SJCRH30 (cell line): ENCODE measurements at regions not wholly inside any gene's neighbourhood (a gene's known extent, or its start where the extent isn't known, plus 50 kb on each side); places are given as distances from the start of the nearest gene placed in this dataset.

Source experiments
- DNase-seq, 2 experiments: peaks; one replicate each; pipeline ENCODE4 v3.0.0-alpha.2; 2015 to 2020
- H3K27ac ChIP-seq: fragments of 250-450 bp; sonication (Bioruptor Pico); 2 replicates; pipeline ENCODE4 v1.5.1; 2020; ENCODE audit warnings: mild to moderate bottlenecking, moderate library complexity
- H3K27me3 ChIP-seq: fragments of 250-450 bp; sonication (Bioruptor Pico); 2 replicates; pipeline ENCODE4 v1.5.1; 2020; ENCODE audit warnings: mild to moderate bottlenecking, moderate library complexity
- H3K36me3 ChIP-seq: fragments of 250-450 bp; sonication (Bioruptor Pico); 2 replicates; pipeline ENCODE4 v1.5.1; 2020; ENCODE audit warnings: mild to moderate bottlenecking, moderate library complexity
- H3K4me1 ChIP-seq: fragments of 250-450 bp; sonication (Bioruptor Pico); 2 replicates; pipeline ENCODE4 v1.5.1; 2020; ENCODE audit warnings: mild to moderate bottlenecking, moderate library complexity
- H3K4me3 ChIP-seq: fragments of 250-450 bp; sonication (Bioruptor Pico); 2 replicates; pipeline ENCODE4 v1.5.1; 2020; ENCODE audit warnings: mild to moderate bottlenecking, moderate library complexity
- H3K9me3 ChIP-seq: fragments of 250-450 bp; sonication (Bioruptor Pico); replicated peaks from 2 replicates; pipeline ENCODE4 v1.5.1; 2020; ENCODE audit warnings: mild to moderate bottlenecking, moderate library complexity

GRCh38 chr19:31664997-31665396 is 315.8 kb upstream of the TSHZ3 start:
- H3K27me3 ChIP-seq = no peaks in the 10 kb centered on the region
- H3K27ac ChIP-seq = no peak overlapping the region
- no peak overlapping the region for H3K4me3 ChIP-seq

DNA sequence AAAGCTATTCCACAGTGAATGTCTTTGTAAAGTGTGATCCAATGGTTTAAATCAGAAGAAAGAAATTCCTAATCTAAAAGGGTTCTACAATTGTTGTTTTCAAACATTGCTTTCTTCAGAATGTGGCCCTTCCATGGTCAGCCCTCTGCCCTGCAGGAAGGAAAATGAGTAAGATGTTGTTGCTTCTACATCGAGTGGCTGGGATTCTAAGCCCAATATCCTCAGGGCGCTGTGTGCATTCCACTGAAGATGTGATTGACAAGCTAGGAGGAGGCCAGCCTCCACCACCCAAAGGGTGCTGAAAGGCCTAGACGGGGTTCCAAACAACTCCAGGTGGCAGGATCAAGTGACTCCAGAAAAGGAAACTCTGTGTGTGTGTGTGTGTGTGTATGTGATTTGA is 316.9 kb upstream of the TSHZ3 start:
- Histone ChIP-seq H3K36me3 (no peaks in the 10 kb centered on the region), H3K4me3 (no peak overlapping the region), H3K27me3 (no peaks in the 10 kb centered on the region), H3K27ac (no peak overlapping the region), H3K9me3 (no peaks in the 10 kb centered on the region; the same call in 1 of the 2 replicates), H3K4me1 (peaks cover 8% of the 10 kb centered on the region)
- DNase-seq = no peak

More at GRCh38 chr19:31664997-31665396, 315.8 kb upstream of the TSHZ3 start:
- Histone ChIP-seq H3K9me3 (no peaks in the 10 kb centered on the region; the same call in 1 of the 2 replicates), H3K36me3 (no peaks in the 10 kb centered on the region), H3K4me1 (peaks cover 19% of the 10 kb centered on the region)
- no peak for DNase-seq

DNA sequence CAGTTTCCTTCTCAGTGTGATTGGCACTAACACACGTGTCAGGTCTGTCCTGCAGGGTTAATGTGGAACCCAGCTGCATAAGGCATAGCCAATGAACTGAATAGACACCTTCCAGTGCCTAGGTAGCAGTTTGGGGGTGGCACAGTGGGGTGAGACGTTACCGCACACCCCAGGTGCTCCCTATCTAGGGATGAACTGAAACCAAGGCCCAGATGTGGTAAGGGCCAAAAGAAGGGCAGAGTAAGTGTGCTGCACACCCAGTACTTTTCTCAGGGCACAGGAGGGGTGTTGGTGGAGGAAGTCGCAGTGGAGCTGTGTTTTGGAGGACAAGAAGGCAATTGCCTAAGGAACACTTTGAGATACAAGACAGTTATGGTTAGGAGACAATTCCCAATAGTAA is 317.9 kb upstream of the TSHZ3 start:
- Histone ChIP-seq H3K4me1 (no peaks in the 10 kb centered on the region), H3K27ac (no peak overlapping the region), H3K4me3 (no peak overlapping the region), H3K36me3 (no peaks in the 10 kb centered on the region), H3K27me3 (no peaks in the 10 kb centered on the region), H3K9me3 (no peaks in the 10 kb centered on the region; the same call in 1 of the 2 replicates)
- no peak for DNase-seq

GRCh38 chr19:31668921-31669320 is 319.7 kb upstream of the TSHZ3 start:
- no peaks in the 10 kb centered on the region for H3K4me1 ChIP-seq
- no peak overlapping the region for H3K4me3 ChIP-seq
- H3K9me3 ChIP-seq = no peaks in the 10 kb centered on the region; the same call in 1 of the 2 replicates
- H3K27me3 ChIP-seq = no peaks in the 10 kb centered on the region
- no peak for DNase-seq
- H3K27ac ChIP-seq = no peak overlapping the region
- no peaks in the 10 kb centered on the region for H3K36me3 ChIP-seq

GRCh38 chr19:31670931-31671330 is 321.7 kb upstream of the TSHZ3 start:
- DNase-seq = no peak
- Histone ChIP-seq H3K36me3 (no peaks in the 10 kb centered on the region), H3K4me1 (peaks cover 8% of the 10 kb centered on the region), H3K27ac (no peak overlapping the region), H3K4me3 (no peak overlapping the region), H3K27me3 (no peaks in the 10 kb centered on the region), H3K9me3 (no peaks in the 10 kb centered on the region)

GRCh38 chr19:31671411-31672035 is 322.3 kb upstream of the TSHZ3 start:
- Histone ChIP-seq H3K36me3 (no peaks in the 10 kb centered on the region), H3K4me1 (peaks cover 8% of the 10 kb centered on the region), H3K27ac (no peak overlapping the region), H3K4me3 (no peak overlapping the region), H3K27me3 (no peaks in the 10 kb centered on the region), H3K9me3 (no peaks in the 10 kb centered on the region)
- no peak for DNase-seq

DNA sequence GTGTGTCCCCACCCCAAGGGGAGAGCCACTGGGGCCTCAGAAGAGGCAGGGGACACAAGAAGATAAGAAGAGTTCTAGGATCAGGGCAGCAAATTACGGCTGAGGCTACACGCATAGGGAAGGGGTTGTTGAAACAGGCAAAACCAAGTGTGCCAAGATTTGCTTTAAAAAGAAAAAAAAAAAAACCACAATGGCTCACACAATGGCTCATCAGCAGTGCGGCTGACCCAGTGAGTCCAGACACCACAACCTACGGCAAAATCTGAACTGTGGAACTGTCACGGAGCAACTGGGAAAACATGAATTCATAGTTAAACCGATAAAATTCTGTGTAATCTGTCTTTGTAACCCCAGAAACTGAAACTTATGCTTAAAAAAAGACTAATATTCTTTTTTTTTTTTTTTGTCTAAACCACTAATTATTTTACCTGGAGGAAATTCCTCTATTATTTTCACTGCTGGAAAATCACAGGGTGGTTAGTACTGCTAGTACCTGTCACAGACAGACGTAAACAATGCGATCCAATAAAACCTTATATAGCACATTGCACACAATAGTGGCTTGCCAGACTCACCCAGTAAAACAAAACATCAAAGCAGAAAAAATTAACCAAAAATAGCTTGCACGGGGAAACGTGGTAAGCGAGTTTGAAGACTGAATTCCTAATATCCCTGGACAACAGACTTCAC is 325.4 kb upstream of the TSHZ3 start:
- no peak for DNase-seq
- Histone ChIP-seq H3K27me3 (no peaks in the 10 kb centered on the region), H3K9me3 (peaks cover 6% of the 10 kb centered on the region; the same call in 1 of the 2 replicates), H3K4me3 (no peak overlapping the region), H3K4me1 (peaks cover 8% of the 10 kb centered on the region), H3K36me3 (no peaks in the 10 kb centered on the region), H3K27ac (no peak overlapping the region; the same call in 1 of the 2 replicates)

GRCh38 chr19:31675193-31675913 is 326.1 kb upstream of the TSHZ3 start:
- Histone ChIP-seq H3K27ac (peak overlapping the region; percentile 21), H3K27me3 (no peaks in the 10 kb centered on the region), H3K4me3 (no peak overlapping the region), H3K36me3 (no peaks in the 10 kb centered on the region), H3K9me3 (peaks cover 6% of the 10 kb centered on the region; the same call in 1 of the 2 replicates), H3K4me1 (peaks cover 8% of the 10 kb centered on the region)
- peak; percentile 17 to 36 for DNase-seq

DNA sequence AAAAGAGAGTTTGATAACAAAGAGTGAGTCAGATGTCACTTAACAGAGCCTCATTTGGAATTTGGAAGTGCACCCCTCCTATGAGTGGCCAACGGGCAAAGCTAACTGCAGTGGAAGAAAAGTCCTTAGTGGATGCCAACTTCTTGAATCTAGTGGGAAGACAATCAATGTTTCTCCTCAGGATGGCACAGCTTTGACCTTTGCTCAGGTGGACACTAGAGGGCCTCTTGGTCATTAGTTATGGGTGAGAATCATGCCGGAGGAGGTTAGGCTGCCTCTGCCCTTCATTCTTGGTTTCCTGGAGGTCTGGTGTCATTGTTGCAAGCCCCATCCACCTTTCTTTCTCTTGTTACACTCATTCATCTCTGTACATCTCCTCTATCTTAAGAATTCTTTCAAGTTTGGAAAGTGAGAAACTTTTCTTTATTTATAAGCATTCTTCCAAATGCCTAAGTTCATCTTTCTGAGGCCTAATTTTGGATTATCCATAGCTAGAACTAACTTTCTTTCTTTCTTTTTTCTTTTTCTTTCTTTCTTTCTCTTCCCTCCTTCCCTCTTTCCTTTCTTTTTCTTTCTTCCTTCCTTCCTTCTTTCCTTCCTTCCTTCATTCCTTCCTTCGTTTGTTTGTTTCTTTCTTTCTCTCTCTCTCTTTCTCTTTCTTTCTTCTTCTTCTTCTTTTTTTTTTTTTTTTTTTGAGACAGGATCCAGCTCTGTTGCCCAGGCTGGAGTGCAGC is 327.2 kb upstream of the TSHZ3 start:
- Histone ChIP-seq H3K4me1 (peaks cover 8% of the 10 kb centered on the region), H3K9me3 (peaks cover 6% of the 10 kb centered on the region; the same call in 1 of the 2 replicates), H3K27me3 (no peaks in the 10 kb centered on the region), H3K4me3 (no peak overlapping the region), H3K36me3 (no peaks in the 10 kb centered on the region), H3K27ac (no peak overlapping the region)
- peak in 1 of 2 experiments; percentile 36 for DNase-seq

DNA sequence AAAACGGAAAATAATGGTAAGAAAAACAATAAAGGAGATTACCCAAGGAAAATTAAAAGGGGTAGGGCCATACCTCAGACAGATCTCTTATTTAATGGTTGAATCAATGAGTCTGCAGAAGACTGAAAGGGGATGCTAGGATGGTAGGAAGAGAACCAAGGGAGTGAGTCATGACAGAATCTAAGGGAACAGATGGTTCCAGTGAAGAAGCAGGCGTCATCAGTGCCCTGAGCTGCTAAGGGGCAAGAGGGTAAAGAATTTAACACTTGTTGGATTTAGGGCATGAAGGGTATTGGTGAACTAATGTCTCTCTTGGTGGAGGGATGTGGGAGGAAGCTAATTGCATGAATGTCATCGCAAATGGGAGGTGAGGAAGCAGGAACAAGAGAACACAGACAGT is 329.2 kb upstream of the TSHZ3 start:
- H3K9me3 ChIP-seq = peaks cover 6% of the 10 kb centered on the region; the same call in 1 of the 2 replicates
- DNase-seq = peak in 1 of 2 experiments; percentile 40
- no peak overlapping the region for H3K27ac ChIP-seq

DNA sequence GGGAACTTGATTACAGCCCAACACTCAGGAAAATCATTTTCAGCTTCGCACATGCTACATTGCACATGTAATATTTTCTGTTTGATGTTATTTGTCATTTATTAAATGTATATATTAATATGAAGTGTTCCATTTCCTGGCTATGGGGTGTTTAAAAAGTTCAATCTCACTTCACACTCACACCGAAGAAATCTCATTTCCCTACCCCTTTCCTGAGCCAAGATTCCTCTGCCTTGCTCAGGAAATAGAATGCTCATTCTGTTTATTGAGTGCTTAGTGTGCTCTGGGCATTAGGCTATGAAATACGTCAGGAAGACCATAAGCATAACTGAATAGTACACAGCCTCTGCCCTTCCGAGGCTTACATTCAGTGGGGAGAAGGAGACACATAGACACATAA is 331.9 kb upstream of the TSHZ3 start:
- Histone ChIP-seq H3K36me3 (no peaks in the 10 kb centered on the region), H3K4me1 (peaks cover 3% of the 10 kb centered on the region; the same call in 1 of the 2 replicates), H3K27ac (no peak overlapping the region), H3K27me3 (no peaks in the 10 kb centered on the region), H3K9me3 (peaks cover 14% of the 10 kb centered on the region; the same call in 1 of the 2 replicates), H3K4me3 (no peak overlapping the region)
- no peak for DNase-seq

More for the DNA sequence above, 329.2 kb upstream of the TSHZ3 start:
- H3K36me3 ChIP-seq = no peaks in the 10 kb centered on the region
- H3K4me1 ChIP-seq = peaks cover 8% of the 10 kb centered on the region
- no peaks in the 10 kb centered on the region for H3K27me3 ChIP-seq
- no peak overlapping the region for H3K4me3 ChIP-seq

- Histone ChIP-seq H3K9me3 (peaks cover 4% of the 10 kb centered on the region; the same call in 1 of the 2 replicates), H3K4me1 (peaks cover 3% of the 10 kb centered on the region), H3K27ac (no peak overlapping the region), H3K36me3 (no peaks in the 10 kb centered on the region), H3K27me3 (peaks cover 4% of the 10 kb centered on the region; the same call in 1 of the 2 replicates), H3K4me3 (no peak overlapping the region)
- DNase-seq = no peak
Observed at GRCh38 chr19:31693131-31693932, 344.1 kb upstream of the TSHZ3 start.

GRCh38 chr19:31693933-31694269 is 344.7 kb upstream of the TSHZ3 start:
- H3K27me3 ChIP-seq = peaks cover 4% of the 10 kb centered on the region; the same call in 1 of the 2 replicates
- peaks cover 4% of the 10 kb centered on the region; the same call in 1 of the 2 replicates for H3K9me3 ChIP-seq
- no peaks in the 10 kb centered on the region for H3K36me3 ChIP-seq
- no peak for DNase-seq
- peaks cover 6% of the 10 kb centered on the region for H3K4me1 ChIP-seq
- no peak overlapping the region for H3K27ac ChIP-seq
- H3K4me3 ChIP-seq = no peak overlapping the region

DNA sequence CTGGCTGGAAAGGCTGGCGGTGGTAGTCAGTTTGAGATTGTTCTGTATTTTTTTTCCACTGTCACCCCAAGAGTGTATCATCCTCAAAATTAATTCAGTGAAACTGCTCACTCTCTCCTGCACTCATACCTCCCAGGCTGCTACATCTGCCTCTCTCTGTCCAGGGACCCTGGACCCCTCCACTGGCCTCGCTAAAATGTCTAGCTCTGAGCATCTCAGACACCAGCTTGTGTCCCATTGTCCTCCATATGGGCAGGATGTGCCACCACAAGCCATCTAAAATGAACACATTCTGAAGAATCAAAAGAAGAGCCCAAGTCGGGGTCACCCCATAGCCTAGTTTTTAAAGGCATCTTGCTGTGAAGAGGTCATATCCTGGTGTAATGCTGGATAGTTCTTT is 345.5 kb upstream of the TSHZ3 start:
- Histone ChIP-seq H3K9me3 (peaks cover 4% of the 10 kb centered on the region; the same call in 1 of the 2 replicates), H3K4me1 (peaks cover 8% of the 10 kb centered on the region), H3K36me3 (no peaks in the 10 kb centered on the region), H3K4me3 (no peak overlapping the region), H3K27me3 (peaks cover 4% of the 10 kb centered on the region; the same call in 1 of the 2 replicates), H3K27ac (no peak overlapping the region)
- no peak for DNase-seq
